Kidney (tissue), 13 donors: ENCODE measurements at regions not wholly inside any gene's neighbourhood (a gene's known extent, or its start where the extent isn't known, plus 50 kb on each side); places are given as distances from the start of the nearest gene placed in this dataset.

Source experiments
- DNase-seq, 5 donors: peaks; one replicate each; pipeline ENCODE4 v3.0.0-alpha.2; 2013 to 2020
- FAIRE-seq: peaks from 2 replicates; lab custom pipeline; 2012; peaks lifted over from hg19 to GRCh38; lab: Jason Lieb, UNC
- H3K27ac ChIP-seq, 2 donors: one replicate each; pipeline ENCODE4 v1.7.0; 2013; ENCODE audit warnings: low read depth in 2 of 2, low read length in 2 of 2, inconsistent platforms in 1 of 2
- H3K27me3 ChIP-seq: one replicate; pipeline ENCODE4 v1.7.1; 2013; ENCODE audit warnings: low read length, inconsistent platforms; ENCODE audit not compliant: control insufficient read depth, insufficient read depth
- H3K36me3 ChIP-seq, 3 donors: one replicate each; pipeline versions ENCODE4 v1.7.0 to v1.7.1; 2013; ENCODE audit warnings: low read length in 3 of 3, control low read depth in 1 of 3, inconsistent platforms in 1 of 3; ENCODE audit not compliant: insufficient read depth in 3 of 3, control insufficient read depth in 2 of 3
- H3K4me1 ChIP-seq, 3 donors: one replicate each; pipeline versions ENCODE4 v1.7.0 to v1.7.1; 2013; ENCODE audit warnings: low read length in 3 of 3, inconsistent platforms in 1 of 3, low read depth in 1 of 3; ENCODE audit not compliant: control insufficient read depth in 2 of 3, insufficient read depth in 2 of 3
- H3K4me3 ChIP-seq, 3 donors: one replicate each; pipeline versions ENCODE4 v1.7.0 to v1.8.1; 2013; ENCODE audit warnings: low read length in 3 of 3, control low read depth in 1 of 3, inconsistent platforms in 1 of 3
- H3K9ac ChIP-seq, 3 donors: one replicate each; pipeline versions ENCODE4 v1.7.0 to v1.7.1; 2013; ENCODE audit warnings: low read length in 3 of 3, control low read depth in 1 of 3, inconsistent platforms in 1 of 3
- H3K9me3 ChIP-seq, 3 donors: one replicate each; pipeline versions ENCODE4 v1.7.0 to v1.7.1; 2013; ENCODE audit warnings: low read length in 3 of 3, control low read depth in 1 of 3, inconsistent platforms in 1 of 3; ENCODE audit not compliant: control insufficient read depth in 2 of 3, insufficient read depth in 1 of 3
- intact Hi-C: fragments of 100-400 bp; cut with DNase I; formaldehyde crosslinking; loops from one replicate; pipeline ENCODE4 v1.11.1; 2022
- TF ChIP-seq, protein P1 (sequence below): IDR thresholded peaks from 3 replicates; pipeline ENCODE4 v1.5.1; 2012; ENCODE audit warnings: mild to moderate bottlenecking, moderate library complexity, borderline replicate concordance; ENCODE audit not compliant: insufficient read depth; ENCODE audit errors: extremely low read depth
- donor health status: control.
- donor health status: control.
- donor health status: control.
- donor health status: control.
- donor health status: control.
- donor health status: DM: yes; HTN: yes; CAD: no.
- donor health status: Normal renal cell carcinoma (clear cell type).

DNA sequence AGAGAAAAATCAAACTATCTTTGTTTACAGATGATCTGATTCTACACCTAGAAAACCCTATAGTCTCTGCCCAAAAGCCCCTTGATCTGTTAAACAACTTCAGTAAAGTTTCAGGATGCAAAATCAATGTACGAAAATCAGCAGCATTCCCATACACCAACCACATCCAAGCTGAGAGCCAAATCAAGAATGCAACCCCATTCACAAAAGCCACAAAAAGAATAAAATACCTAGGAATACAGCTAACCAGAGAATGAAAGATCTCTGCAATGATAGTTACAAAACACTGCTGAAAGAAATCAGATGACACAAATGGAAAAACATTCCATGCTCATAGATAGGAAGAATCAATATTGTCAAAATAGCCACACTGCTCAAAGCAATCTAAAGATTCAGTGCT lies 265.7 kb downstream of the AEBP2 start:
- DNase-seq (no peak), FAIRE-seq (no peak)
- H3K27ac ChIP-seq, result no peak overlapping the region
- no peaks in the 10 kb centered on the region for H3K9me3 ChIP-seq
- intact Hi-C loops, result no loop called here
- no peak overlapping the region for H3K4me3 ChIP-seq
- no peaks in the 10 kb centered on the region for H3K4me1 ChIP-seq
- no peak overlapping the region for H3K9ac ChIP-seq
- TF ChIP-seq, protein P1, sequence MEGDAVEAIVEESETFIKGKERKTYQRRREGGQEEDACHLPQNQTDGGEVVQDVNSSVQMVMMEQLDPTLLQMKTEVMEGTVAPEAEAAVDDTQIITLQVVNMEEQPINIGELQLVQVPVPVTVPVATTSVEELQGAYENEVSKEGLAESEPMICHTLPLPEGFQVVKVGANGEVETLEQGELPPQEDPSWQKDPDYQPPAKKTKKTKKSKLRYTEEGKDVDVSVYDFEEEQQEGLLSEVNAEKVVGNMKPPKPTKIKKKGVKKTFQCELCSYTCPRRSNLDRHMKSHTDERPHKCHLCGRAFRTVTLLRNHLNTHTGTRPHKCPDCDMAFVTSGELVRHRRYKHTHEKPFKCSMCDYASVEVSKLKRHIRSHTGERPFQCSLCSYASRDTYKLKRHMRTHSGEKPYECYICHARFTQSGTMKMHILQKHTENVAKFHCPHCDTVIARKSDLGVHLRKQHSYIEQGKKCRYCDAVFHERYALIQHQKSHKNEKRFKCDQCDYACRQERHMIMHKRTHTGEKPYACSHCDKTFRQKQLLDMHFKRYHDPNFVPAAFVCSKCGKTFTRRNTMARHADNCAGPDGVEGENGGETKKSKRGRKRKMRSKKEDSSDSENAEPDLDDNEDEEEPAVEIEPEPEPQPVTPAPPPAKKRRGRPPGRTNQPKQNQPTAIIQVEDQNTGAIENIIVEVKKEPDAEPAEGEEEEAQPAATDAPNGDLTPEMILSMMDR, result no peak
- H3K36me3 ChIP-seq, result no peaks in the 10 kb centered on the region
- H3K27me3 ChIP-seq, result no peaks in the 10 kb centered on the region

DNA sequence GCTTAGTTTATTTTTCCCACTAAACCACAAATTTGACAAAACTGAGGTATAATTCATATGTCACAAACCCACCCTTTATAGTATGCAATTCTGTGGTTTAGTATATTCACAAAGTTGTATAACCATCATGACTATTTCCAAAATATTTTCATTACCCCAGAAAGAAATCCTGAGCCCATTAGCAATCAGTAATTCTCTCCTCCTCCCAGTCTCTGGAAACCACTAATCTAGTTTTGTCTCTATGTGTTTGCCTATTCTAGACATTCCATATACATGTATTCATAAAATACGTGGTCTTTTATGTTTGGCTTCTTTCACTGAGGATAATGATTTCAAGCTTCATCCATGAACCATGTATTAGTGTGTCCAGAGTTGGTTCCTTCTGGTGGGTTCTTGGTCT lies 267.6 kb downstream of the AEBP2 start:
- H3K36me3 ChIP-seq, result no peaks in the 10 kb centered on the region
- H3K9ac ChIP-seq, result no peak overlapping the region
- H3K27me3 ChIP-seq, result no peaks in the 10 kb centered on the region
- DNase-seq (no peak), FAIRE-seq (no peak)
- peaks cover 0 to 10% (median 2%) of the 10 kb centered on the region in 3 donors for H3K4me1 ChIP-seq
- no peak overlapping the region for H3K4me3 ChIP-seq
- TF ChIP-seq, protein P1, result no peak
- H3K27ac ChIP-seq, result no peak overlapping the region
- H3K9me3 ChIP-seq, result no peaks in the 10 kb centered on the region
- intact Hi-C loops, result no loop called here

DNA sequence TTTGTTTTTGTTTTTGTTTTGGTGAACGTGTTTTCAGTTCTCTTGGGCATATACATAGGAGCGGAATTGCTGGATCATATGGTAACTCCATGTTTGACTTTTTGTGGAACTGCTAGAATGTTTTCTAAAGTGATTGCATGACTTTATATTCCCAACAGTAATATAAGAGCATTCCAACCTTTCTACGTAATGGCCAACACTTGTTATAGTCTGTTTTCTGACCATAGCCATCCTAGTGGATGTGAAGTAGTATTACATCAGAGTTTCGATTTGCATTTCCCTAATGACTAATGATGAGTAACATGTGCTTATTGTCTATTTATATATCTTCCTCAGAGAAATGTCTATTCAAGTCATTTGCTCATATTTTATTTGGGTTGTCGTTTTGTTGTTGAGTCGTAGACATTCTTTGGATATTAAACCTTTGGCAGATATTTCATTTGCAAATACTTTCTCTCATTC lies 268.7 kb downstream of the AEBP2 start:
- FAIRE-seq (no peak), DNase-seq (no peak)
- TF ChIP-seq, protein P1, result no peak
- Histone ChIP-seq H3K4me1 (peaks cover 0 to 10% (median 2%) of the 10 kb centered on the region in 3 donors), H3K27ac (no peak overlapping the region), H3K27me3 (no peaks in the 10 kb centered on the region), H3K4me3 (no peak overlapping the region), H3K9ac (no peak overlapping the region), H3K36me3 (no peaks in the 10 kb centered on the region), H3K9me3 (no peaks in the 10 kb centered on the region)
- intact Hi-C loops, result no loop called here

DNA sequence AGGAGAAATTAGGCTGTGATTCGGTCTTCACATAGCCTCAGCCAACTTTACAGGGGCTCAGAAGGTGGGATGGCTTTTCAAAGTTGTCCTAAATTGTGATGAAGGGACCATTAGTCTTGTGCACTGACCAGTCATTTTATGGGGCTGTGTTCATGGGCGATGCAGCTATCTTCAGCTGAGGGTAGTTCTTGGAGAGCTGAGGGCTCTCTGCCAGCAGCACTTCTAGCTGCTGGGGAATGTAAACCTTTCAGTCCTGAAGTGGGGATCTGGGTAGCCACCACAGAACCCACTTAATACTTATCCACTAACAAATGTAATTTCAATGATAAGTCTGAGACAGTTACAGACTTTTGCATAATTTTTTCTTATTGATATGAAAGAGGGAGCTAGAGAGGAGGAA lies 270.6 kb downstream of the AEBP2 start:
- intact Hi-C loops, result no loop called here

More for the DNA sequence above, 270.6 kb downstream of the AEBP2 start:
- H3K9ac ChIP-seq, result no peak overlapping the region
- no peak overlapping the region for H3K4me3 ChIP-seq
- DNase-seq (no peak), FAIRE-seq (no peak)
- no peaks in the 10 kb centered on the region for H3K9me3 ChIP-seq
- H3K27ac ChIP-seq, result no peak overlapping the region
- TF ChIP-seq, protein P1, result no peak
- H3K27me3 ChIP-seq, result no peaks in the 10 kb centered on the region
- H3K4me1 ChIP-seq, result peaks cover 0 to 10% (median 2%) of the 10 kb centered on the region in 3 donors
- H3K36me3 ChIP-seq, result no peaks in the 10 kb centered on the region
